VCaP (cell line): ENCODE measurements at regions not wholly inside any gene's neighbourhood (a gene's known extent, or its start where the extent isn't known, plus 50 kb on each side); places are given as distances from the start of the nearest gene placed in this dataset.

Experiments used
- H3K27ac ChIP-seq: fragments of 450-650 bp; 2 replicates; pipeline ENCODE4 v1.5.1; 2017
- CTCF ChIP-seq: fragments of 450-650 bp; conservative IDR thresholded peaks from 2 replicates; pipeline ENCODE4 v1.5.1; 2017; ENCODE audit warnings: mild to moderate bottlenecking, moderate library complexity

DNA sequence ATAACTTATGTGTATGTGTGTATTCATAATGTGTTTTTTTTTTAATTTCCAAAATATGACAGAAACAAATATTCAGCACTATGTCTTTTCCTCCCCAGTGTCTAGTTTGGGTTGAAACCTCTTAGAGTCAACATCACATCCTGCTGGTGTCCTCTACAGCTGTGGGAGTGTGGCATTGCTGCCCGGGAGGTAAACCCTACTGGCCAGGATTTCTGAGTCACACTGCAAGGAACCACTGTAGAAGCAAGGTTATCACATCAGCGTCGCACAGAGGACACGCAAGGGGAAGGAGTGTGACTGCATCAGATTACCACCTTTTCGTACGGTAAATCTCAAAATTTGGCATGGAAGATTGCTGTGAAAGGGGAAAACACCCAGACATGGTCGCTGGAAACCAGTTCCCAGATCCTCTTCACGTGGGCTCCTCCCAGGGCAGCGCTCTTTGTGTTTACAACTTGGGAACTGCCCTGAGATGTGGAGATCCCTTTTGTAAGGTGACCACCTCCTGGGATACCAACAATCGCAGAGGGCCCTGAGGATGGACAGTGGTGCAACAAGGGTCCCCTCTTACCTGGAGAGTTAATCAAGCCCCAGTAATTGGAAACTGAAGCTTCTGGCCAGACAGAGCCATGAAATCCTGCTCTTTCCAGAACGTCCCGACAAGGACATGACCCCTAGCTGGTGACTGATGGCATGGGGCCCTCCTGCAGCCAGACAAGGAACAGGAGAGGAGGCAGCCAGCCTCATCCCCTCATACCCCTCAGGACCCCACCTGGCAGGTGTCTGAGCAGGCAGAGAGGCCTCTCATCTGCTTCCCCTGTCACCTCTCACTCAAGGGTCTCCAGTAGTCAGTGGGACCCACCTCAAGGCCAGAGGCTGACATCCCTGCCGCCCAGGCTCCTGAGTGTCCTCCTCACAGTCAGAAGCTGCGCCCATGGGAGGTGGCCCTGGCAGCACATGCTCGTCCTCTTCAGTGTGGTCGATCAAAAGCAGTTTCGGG, 194.7 kb downstream of the MED10 start:
- H3K27ac ChIP-seq: no peak overlapping the region
- TF ChIP-seq CTCF: no peak

DNA sequence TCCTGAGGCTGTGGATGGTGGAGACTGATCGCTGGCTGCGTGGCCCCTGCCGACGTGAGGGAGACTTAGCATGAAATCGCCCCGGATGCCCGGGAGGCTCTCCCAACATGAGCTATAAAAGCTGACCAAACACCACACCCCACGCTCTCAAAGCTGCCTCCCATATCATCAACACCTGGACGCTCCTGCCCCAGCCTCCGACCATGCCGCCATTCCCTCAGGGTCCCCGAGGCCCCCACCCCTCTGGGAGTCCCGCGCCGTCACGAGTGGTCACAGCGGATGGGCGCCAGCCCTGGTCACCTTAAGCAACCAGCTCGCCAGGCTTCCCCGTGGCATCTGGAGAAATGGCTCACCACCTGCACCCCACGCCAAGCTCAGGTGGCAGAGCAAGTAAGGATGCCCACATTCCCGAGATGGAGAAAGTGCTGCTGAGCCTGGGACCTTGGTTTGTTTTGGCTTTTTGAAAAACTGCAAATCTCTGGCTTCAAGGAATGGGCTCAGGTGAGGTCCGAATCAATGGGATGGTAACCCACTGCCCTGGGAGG, 196.0 kb downstream of the MED10 start:
- no peak for TF ChIP-seq CTCF
- H3K27ac ChIP-seq: no peak overlapping the region

DNA sequence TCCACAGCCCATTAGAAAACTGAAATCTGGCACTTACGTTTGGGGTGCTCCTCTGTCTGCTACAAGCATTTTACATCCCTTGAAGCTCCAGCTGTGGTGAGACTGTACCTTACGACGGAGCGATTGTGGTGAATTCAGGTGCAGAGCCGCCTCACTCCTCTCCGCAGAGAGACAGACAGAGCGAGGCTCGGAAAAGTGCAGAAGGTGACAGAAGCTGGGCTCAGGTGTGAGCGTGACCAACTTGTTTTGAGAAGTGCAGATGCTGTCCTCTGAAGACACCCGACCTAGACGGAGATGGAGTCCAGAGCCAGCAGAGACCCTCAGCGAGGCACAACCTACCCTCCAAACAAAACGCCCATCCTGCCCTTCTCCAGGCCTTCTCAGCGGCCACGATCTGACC, 196.5 kb downstream of the MED10 start:
- H3K27ac ChIP-seq: no peak overlapping the region
- no peak for TF ChIP-seq CTCF

DNA sequence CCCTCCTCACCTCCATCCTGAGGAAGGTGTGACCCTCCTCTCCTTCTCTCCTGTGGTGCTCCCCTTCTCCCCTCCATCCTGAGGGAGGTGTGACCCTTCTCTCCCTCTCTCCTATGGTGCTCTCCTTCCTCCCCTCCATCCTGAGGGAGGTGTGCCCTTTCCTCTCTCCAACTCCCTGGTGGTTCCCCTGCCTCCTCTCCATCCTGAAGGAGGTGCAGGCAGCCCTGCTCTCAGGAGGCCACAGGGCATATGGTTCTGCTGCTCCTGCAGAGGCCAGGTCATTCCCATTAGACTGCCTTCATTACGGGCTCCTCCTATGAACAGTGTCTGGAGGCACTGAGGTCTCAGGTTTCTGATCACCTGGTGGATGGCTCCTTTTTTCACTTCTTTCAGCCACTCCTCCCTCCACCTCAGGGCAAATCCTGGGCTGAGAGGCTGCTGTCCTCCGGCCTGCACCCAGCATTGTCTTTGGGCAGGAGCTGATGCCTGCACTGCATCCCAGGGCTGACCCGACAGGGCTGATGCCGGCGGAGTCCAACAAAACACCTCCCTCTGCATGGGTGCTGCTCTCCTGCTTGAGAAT, 197.1 kb downstream of the MED10 start:
- no peak for TF ChIP-seq CTCF
- no peak overlapping the region for H3K27ac ChIP-seq

DNA sequence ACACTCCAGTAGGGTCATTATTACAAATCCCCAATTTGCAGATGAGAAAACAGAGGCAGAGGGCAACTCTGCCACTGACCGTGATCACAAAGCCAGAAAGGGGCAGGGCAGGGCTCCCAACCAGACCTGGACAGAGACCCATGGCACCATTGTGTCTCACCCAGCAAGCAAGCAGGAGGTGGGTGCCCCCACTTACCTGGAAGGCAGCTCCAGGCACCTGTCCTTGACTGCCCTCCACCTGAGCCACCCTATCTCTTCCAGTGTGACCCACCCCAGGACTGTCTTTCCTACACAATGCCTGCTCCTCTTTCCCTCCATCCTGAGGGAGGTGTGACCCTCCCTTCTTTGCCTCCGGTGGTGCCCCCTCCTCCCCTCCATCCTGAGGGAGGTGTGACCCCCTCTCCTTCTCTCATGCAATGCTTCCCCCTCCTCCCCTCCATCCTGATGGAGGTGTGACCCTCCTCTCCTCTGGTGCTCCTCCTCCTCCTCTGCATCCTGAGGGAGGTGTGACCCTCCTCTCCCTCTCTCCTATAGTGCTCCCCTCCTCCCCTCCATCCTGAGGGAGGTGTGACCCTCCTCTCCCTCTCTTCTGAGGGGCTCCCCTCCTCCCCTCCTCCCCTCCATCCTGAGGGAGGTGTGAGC, 198.0 kb downstream of the MED10 start:
- H3K27ac ChIP-seq: no peak overlapping the region
- TF ChIP-seq CTCF: no peak

DNA sequence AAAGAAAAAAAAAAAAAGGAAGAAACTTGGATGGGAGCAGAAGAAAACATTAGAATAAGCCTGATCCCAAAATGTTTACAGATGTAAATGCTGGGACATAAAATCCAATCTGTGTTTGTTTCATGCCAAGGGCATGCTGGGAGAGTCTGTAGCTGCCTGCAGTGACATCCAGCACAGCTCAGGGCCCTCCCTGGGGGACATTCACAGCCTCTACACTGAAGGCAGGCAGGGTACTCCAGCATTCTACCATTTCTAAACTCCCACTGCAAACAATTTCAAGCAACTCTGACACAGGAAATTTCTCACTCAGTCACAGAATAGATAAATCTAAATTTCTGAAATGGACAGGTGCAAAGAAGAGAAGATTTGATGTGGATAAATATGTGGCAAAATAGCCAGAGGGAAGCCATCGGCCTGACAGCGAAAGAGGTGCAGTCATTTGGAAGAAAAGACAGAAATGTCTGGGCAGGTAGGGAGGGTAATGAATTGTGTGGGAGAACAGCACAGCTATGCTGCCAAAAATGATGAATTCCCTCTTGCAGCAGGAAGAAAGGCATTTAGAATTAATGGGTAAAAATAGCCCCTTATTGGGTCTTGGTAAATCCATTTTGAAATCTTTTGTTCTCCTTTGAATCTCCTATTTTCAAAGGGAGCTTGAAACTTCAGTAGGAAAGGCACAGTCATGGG, 199.4 kb downstream of the MED10 start:
- TF ChIP-seq CTCF: no peak
- H3K27ac ChIP-seq: no peak overlapping the region
